A204.1 (cell line): ENCODE measurements at regions not wholly inside any gene's neighbourhood (a gene's known extent, or its start where the extent isn't known, plus 50 kb on each side); places are given as distances from the start of the nearest gene placed in this dataset.

Source experiments
- FAIRE-seq: peaks from 2 replicates; lab custom pipeline; 2012; peaks lifted over from hg19 to GRCh38; lab: Jason Lieb, UNC

GRCh38 chr1:95431235-95431634, 197.2 kb downstream of the RWDD3 start:
- FAIRE-seq: no peak

- no peak for FAIRE-seq
Measured at GRCh38 chr1:95435611-95436010, 201.6 kb downstream of the RWDD3 start.

GRCh38 chr1:95437011-95437410, 203.0 kb downstream of the RWDD3 start:
- FAIRE-seq: no peak

GRCh38 chr1:95437781-95438180, 203.8 kb downstream of the RWDD3 start:
- FAIRE-seq: no peak

GRCh38 chr1:95438218-95438948, 204.4 kb downstream of the RWDD3 start:
- no peak for FAIRE-seq

GRCh38 chr1:95440511-95440910, 206.5 kb downstream of the RWDD3 start:
- no peak for FAIRE-seq

- FAIRE-seq: no peak
Measured at GRCh38 chr1:95449516-95449915, 215.5 kb downstream of the RWDD3 start.

- no peak for FAIRE-seq
Measured at GRCh38 chr1:95451054-95451453, 217.0 kb downstream of the RWDD3 start.

- FAIRE-seq: no peak
Measured at GRCh38 chr1:95451904-95452303, 217.9 kb downstream of the RWDD3 start.

GRCh38 chr1:95453053-95453452, 219.0 kb downstream of the RWDD3 start:
- no peak for FAIRE-seq

GRCh38 chr1:95467036-95467435, 233.0 kb downstream of the RWDD3 start:
- peak; percentile 41 for FAIRE-seq

- no peak for FAIRE-seq
Measured at GRCh38 chr1:95475686-95476457, 241.9 kb downstream of the RWDD3 start.

- FAIRE-seq: no peak
Measured at GRCh38 chr1:95496307-95496706, 262.3 kb downstream of the RWDD3 start.

GRCh38 chr1:95496773-95497172, 262.8 kb downstream of the RWDD3 start:
- no peak for FAIRE-seq

- no peak for FAIRE-seq
Measured at GRCh38 chr1:95497566-95497965, 263.6 kb downstream of the RWDD3 start.

- no peak for FAIRE-seq
Measured at GRCh38 chr1:95503278-95504030, 269.4 kb downstream of the RWDD3 start.

GRCh38 chr1:95504321-95504720, 270.3 kb downstream of the RWDD3 start:
- no peak for FAIRE-seq

GRCh38 chr1:95506736-95507414, 272.9 kb downstream of the RWDD3 start:
- FAIRE-seq: no peak

GRCh38 chr1:95509989-95510388, 276.0 kb downstream of the RWDD3 start:
- FAIRE-seq: no peak

GRCh38 chr1:95512925-95513324, 278.9 kb downstream of the RWDD3 start:
- FAIRE-seq: no peak

GRCh38 chr1:95517506-95517905, 283.5 kb downstream of the RWDD3 start:
- no peak for FAIRE-seq

- FAIRE-seq: no peak
Measured at GRCh38 chr1:95518310-95518709, 284.3 kb downstream of the RWDD3 start.
